ENCODE measurements at regions not wholly inside any gene's neighbourhood (a gene's known extent, or its start where the extent isn't known, plus 50 kb on each side); places are given as distances from the start of the nearest gene placed in this dataset.

DNA sequence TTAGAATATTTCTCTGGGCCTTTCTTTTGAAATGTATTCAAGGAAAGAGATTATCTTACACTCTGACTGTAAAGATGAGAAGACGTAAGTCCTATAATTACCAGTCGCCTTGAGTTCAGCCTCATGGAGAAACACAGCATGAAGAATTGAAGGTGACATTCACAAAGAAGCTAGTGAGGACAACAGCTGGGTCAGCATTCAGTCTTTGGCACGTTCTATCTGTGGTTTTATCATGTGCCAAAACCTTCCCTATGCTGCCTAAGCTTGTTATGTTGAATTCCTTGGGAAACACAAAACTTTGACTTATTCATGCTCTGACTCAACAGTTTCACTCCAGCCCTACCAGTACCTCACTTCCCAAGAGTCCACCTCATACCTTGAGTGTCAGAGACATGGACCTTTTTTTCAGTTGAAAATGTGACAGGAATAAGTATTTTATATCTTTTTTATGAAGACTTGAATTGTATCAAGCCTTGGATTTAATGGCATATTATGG is 198.8 kb upstream of the KIRREL3 start:
- TF ChIP-seq, protein P1, sequence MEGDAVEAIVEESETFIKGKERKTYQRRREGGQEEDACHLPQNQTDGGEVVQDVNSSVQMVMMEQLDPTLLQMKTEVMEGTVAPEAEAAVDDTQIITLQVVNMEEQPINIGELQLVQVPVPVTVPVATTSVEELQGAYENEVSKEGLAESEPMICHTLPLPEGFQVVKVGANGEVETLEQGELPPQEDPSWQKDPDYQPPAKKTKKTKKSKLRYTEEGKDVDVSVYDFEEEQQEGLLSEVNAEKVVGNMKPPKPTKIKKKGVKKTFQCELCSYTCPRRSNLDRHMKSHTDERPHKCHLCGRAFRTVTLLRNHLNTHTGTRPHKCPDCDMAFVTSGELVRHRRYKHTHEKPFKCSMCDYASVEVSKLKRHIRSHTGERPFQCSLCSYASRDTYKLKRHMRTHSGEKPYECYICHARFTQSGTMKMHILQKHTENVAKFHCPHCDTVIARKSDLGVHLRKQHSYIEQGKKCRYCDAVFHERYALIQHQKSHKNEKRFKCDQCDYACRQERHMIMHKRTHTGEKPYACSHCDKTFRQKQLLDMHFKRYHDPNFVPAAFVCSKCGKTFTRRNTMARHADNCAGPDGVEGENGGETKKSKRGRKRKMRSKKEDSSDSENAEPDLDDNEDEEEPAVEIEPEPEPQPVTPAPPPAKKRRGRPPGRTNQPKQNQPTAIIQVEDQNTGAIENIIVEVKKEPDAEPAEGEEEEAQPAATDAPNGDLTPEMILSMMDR (IDR thresholded peaks at IDR 0.05; ENCODE audit: low read depth, low read length), result no peak
- no peak for TF ChIP-seq EZH2phosphoT487 (IDR thresholded peaks at IDR 0.05; ENCODE audit: low read depth)

Data from OCI-LY3 (cell line).